ENCODE measurements at regions not wholly inside any gene's neighbourhood (a gene's known extent, or its start where the extent isn't known, plus 50 kb on each side); places are given as distances from the start of the nearest gene placed in this dataset.

DNA sequence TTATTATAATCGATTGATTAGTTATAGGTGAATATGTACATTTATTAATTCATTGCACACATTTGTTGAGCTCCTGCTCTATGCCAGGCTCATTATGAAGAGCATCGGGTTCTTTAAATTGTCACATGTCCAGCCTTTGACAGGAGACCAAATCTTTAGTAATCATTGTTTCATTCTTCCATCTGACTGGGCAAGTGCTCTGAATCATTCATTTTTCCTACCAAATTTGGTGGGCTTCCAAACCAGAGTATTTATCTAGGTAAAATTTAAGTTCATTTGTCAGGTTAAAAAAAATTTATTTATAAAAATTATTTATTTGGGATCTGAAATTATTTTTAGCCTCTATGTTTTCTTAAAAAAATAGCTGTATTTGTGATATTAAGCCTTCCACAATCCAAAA lies 404.9 kb upstream of the MMS22L start:
- no peak overlapping the region for H3K9ac ChIP-seq (ENCODE audit: low read length)
- H3K27me3 ChIP-seq (replicated peaks; ENCODE audit: control insufficient read depth, insufficient read depth, low read length) = no peaks in the 10 kb centered on the region

DNA sequence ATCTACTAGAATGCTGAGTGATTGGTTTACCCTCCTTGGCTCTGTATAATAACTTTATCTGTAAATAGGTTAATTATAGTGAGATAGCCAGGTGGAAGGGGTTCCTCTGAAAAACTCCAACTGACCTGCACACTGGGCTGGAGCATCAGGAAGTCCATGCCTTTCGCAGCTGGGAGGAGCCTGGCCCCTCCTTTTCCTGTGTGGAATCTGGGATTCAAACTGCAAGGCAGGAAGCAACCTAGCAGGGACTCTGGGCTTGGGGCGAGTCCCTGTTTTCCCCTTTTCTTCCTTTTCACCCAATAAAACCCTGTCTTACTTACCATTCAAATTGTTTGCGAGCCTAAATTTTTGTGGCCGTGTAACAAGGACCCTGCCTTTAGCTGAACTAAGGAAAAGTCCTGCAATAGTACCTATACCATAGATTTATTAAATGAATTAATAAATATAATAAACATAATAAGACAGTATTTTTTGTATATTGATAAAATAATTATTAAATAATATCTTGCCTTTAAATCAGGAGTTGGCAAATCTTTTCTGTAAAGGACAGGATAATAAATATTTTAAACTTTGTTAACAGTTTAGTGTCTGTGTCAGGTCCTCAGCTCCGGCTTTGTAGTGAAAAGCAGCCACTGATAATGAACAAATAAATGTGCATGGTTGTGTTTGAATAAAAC lies 406.2 kb upstream of the MMS22L start:
- Histone ChIP-seq H3K27me3 (replicated peaks; ENCODE audit: control insufficient read depth, insufficient read depth, low read length) (no peaks in the 10 kb centered on the region), H3K4me3 (ENCODE audit: low read length) (no peak overlapping the region), H3K9ac (ENCODE audit: low read length) (no peak overlapping the region), H3K9me3 (ENCODE audit: control insufficient read depth, low read length) (no peaks in the 10 kb centered on the region), H3K4me1 (ENCODE audit: control insufficient read depth, insufficient read depth, low read length) (no peaks in the 10 kb centered on the region), H3K36me3 (ENCODE audit: control insufficient read depth, insufficient read depth, low read length, severe bottlenecking) (no peaks in the 10 kb centered on the region)
- no peak for DNase-seq (ENCODE audit: low read depth)

More for the DNA sequence above, 404.9 kb upstream of the MMS22L start:
- Histone ChIP-seq H3K9me3 (ENCODE audit: control insufficient read depth, low read length) (no peaks in the 10 kb centered on the region), H3K4me3 (ENCODE audit: low read length) (no peak overlapping the region), H3K4me1 (ENCODE audit: control insufficient read depth, insufficient read depth, low read length) (no peaks in the 10 kb centered on the region), H3K36me3 (ENCODE audit: control insufficient read depth, insufficient read depth, low read length, severe bottlenecking) (no peaks in the 10 kb centered on the region)
- no peak for DNase-seq (ENCODE audit: low read depth)

DNA sequence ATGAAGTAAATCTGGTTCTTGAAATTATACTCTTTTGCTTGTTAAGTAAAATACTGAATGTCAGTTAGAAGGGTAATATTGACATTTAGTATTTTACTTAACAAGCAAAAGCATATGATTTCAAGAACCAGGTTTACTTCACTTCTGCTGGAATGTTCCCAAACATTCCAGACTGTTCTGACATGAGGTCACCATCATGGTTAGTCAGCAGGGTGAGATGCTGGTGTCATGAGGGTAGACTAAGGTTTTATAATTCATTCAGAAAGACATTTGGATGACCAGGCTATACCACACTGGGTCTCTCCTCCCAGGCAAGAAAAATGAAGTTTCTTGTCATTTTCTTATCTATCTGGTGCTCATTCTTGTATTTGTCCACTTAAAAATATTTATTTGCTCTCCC lies 414.4 kb upstream of the MMS22L start:
- no peak overlapping the region for H3K9ac ChIP-seq (ENCODE audit: low read length)
- DNase-seq (ENCODE audit: low read depth) = no peak

DNA sequence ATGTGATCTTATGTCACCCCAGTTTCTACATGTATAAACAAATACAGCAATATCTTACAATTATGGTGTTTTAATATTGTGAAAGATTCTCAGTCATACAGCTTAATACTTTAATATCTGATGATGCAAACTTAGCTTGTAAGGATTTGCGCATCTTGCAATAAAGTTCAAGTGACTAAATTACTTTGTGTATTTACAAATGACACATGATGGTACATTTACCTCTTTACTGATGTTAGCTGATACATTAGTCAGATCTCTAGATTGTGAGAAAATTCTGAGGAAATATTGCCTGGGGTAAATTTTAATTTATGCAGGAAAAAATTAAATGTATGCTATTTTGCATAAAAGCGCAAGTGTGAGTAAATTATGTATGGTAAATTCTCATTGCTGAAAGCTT lies 418.8 kb upstream of the MMS22L start:
- H3K9me3 ChIP-seq (ENCODE audit: control insufficient read depth, low read length) = no peaks in the 10 kb centered on the region
- H3K4me3 ChIP-seq (ENCODE audit: low read length) = no peak overlapping the region
- no peak overlapping the region for H3K9ac ChIP-seq (ENCODE audit: low read length)
- no peaks in the 10 kb centered on the region for H3K27me3 ChIP-seq (replicated peaks; ENCODE audit: control insufficient read depth, insufficient read depth, low read length)
- H3K36me3 ChIP-seq (ENCODE audit: control insufficient read depth, insufficient read depth, low read length, severe bottlenecking) = no peaks in the 10 kb centered on the region
- H3K4me1 ChIP-seq (ENCODE audit: control insufficient read depth, insufficient read depth, low read length) = peaks cover 3% of the 10 kb centered on the region
- no peak for DNase-seq (ENCODE audit: low read depth)

More for the DNA sequence above, 414.4 kb upstream of the MMS22L start:
- no peaks in the 10 kb centered on the region for H3K36me3 ChIP-seq (ENCODE audit: control insufficient read depth, insufficient read depth, low read length, severe bottlenecking)
- H3K4me1 ChIP-seq (ENCODE audit: control insufficient read depth, insufficient read depth, low read length) = peaks cover 3% of the 10 kb centered on the region
- H3K4me3 ChIP-seq (ENCODE audit: low read length) = no peak overlapping the region
- no peaks in the 10 kb centered on the region for H3K27me3 ChIP-seq (replicated peaks; ENCODE audit: control insufficient read depth, insufficient read depth, low read length)
- no peaks in the 10 kb centered on the region for H3K9me3 ChIP-seq (ENCODE audit: control insufficient read depth, low read length)

DNA sequence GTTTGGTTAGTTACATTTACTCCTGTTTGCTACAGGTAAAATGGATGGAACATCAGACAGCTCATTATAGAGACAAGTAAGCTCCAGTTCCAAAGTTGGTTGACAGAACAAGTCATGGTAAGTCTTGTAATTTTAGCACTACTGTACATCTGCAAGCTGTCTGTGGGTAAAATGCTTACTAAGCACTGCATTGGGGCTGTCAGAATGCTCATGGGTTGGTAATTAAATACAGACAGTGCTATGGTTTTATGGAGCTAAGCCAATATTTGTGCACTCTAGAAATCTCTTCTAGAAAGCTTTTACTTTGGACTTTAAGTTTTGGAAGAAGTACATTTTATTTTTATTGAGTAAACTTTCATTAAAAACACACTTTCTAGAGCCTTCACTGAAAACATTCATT lies 419.2 kb upstream of the MMS22L start:
- H3K4me3 ChIP-seq (ENCODE audit: low read length) = no peak overlapping the region
- H3K27me3 ChIP-seq (replicated peaks; ENCODE audit: control insufficient read depth, insufficient read depth, low read length) = no peaks in the 10 kb centered on the region
- peaks cover 3% of the 10 kb centered on the region for H3K4me1 ChIP-seq (ENCODE audit: control insufficient read depth, insufficient read depth, low read length)
- DNase-seq (ENCODE audit: low read depth) = no peak
- H3K9me3 ChIP-seq (ENCODE audit: control insufficient read depth, low read length) = no peaks in the 10 kb centered on the region
- no peak overlapping the region for H3K9ac ChIP-seq (ENCODE audit: low read length)
- H3K36me3 ChIP-seq (ENCODE audit: control insufficient read depth, insufficient read depth, low read length, severe bottlenecking) = no peaks in the 10 kb centered on the region

DNA sequence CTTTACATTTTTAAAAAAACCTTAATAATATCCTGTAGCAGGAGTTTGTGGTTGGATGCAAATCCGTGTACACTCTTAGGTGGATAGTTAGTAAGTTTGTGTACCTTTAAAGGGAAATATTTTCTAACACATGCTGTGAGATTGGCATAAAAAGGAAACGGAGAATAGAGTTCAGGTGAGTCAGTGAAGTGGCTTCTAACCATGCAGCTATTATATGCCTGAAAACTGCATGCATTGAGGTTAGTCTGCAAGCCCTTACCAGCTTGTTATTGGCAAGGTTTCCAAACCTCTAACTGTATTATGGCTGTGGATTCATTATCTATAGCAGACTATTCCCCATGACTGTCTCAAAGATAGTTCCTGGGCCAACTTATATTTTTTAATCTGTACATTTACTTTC lies 420.6 kb upstream of the MMS22L start:
- no peak for DNase-seq (ENCODE audit: low read depth)
- Histone ChIP-seq H3K4me3 (ENCODE audit: low read length) (no peak overlapping the region), H3K27me3 (replicated peaks; ENCODE audit: control insufficient read depth, insufficient read depth, low read length) (no peaks in the 10 kb centered on the region), H3K36me3 (ENCODE audit: control insufficient read depth, insufficient read depth, low read length, severe bottlenecking) (no peaks in the 10 kb centered on the region), H3K9ac (ENCODE audit: low read length) (no peak overlapping the region), H3K4me1 (ENCODE audit: control insufficient read depth, insufficient read depth, low read length) (no peaks in the 10 kb centered on the region), H3K9me3 (ENCODE audit: control insufficient read depth, low read length) (no peaks in the 10 kb centered on the region)

DNA sequence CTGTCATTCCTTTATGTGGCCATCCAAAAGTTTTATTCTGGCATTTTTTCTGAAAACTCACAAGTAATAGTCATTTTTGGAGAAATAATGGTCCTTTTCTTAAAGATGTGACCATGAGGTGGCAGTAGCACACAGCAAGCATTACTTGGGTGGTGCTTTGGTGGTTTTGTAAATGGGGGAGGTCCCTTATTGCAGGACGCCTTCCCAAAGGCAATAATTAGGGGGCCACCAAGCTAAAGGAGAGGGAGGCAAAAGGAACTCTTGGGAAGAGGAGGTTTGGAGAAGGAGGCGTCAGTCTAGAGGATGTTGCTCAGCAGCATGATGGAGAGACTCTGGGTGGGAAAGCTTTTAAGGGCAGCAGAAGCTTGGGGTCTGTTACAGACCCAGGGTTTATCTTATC lies 422.6 kb upstream of the MMS22L start:
- peak; percentile 4 for DNase-seq (ENCODE audit: low read depth)
- no peaks in the 10 kb centered on the region for H3K36me3 ChIP-seq (ENCODE audit: control insufficient read depth, insufficient read depth, low read length, severe bottlenecking)
- no peaks in the 10 kb centered on the region for H3K4me1 ChIP-seq (ENCODE audit: control insufficient read depth, insufficient read depth, low read length)
- no peak overlapping the region for H3K9ac ChIP-seq (ENCODE audit: low read length)
- H3K9me3 ChIP-seq (ENCODE audit: control insufficient read depth, low read length) = no peaks in the 10 kb centered on the region
- no peaks in the 10 kb centered on the region for H3K27me3 ChIP-seq (replicated peaks; ENCODE audit: control insufficient read depth, insufficient read depth, low read length)
- H3K4me3 ChIP-seq (ENCODE audit: low read length) = no peak overlapping the region

DNA sequence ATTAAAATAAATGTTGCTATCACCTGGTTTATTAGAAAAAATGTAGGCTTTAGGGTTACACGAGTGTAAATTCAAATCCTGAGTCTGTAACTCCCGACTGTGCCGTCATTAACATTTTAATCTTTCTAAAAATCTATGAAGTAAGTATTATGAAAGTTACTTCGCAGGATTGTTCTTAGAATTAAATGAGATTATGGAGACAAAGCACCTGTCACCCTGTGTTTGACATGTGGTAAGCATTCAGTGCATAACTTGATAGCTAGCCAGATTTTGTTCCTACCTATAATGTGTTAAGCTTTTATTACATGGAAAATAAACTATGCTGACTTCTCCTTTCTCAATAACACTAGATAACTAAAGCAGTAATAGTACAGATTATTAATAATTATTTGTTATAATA lies 429.7 kb upstream of the MMS22L start:
- Histone ChIP-seq H3K36me3 (ENCODE audit: control insufficient read depth, insufficient read depth, low read length, severe bottlenecking) (no peaks in the 10 kb centered on the region), H3K9ac (ENCODE audit: low read length) (no peak overlapping the region), H3K4me3 (ENCODE audit: low read length) (no peak overlapping the region), H3K27me3 (replicated peaks; ENCODE audit: control insufficient read depth, insufficient read depth, low read length) (no peaks in the 10 kb centered on the region), H3K9me3 (ENCODE audit: control insufficient read depth, low read length) (peaks cover 4% of the 10 kb centered on the region), H3K4me1 (ENCODE audit: control insufficient read depth, insufficient read depth, low read length) (peaks cover 6% of the 10 kb centered on the region)
- DNase-seq (ENCODE audit: low read depth) = no peak

DNA sequence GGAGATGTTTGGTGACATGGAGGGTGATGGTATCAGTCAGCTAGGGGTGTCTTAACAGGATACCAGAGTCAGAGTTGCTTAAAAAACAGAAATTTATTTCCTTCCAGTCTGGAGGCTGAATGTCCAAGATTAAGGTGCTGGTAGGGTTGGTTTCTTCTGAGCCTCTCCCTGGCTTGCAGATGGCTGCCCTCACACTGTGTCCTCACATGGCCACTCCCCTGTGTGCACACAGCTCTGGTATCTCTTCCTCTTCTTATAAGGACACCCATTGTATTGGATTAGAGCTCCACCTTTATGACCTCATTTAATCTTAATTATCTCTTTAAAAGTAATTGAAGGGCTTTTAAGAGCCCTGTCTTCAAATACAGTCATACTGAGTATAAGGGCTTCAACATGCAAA lies 431.8 kb upstream of the MMS22L start:
- H3K36me3 ChIP-seq (ENCODE audit: control insufficient read depth, insufficient read depth, low read length, severe bottlenecking) = no peaks in the 10 kb centered on the region
- peaks cover 2% of the 10 kb centered on the region for H3K27me3 ChIP-seq (replicated peaks; ENCODE audit: control insufficient read depth, insufficient read depth, low read length)
- H3K9ac ChIP-seq (ENCODE audit: low read length) = no peak overlapping the region
- peaks cover 6% of the 10 kb centered on the region for H3K4me1 ChIP-seq (ENCODE audit: control insufficient read depth, insufficient read depth, low read length)
- H3K9me3 ChIP-seq (ENCODE audit: control insufficient read depth, low read length) = peaks cover 4% of the 10 kb centered on the region
- no peak for DNase-seq (ENCODE audit: low read depth)
- H3K4me3 ChIP-seq (ENCODE audit: low read length) = no peak overlapping the region

DNA sequence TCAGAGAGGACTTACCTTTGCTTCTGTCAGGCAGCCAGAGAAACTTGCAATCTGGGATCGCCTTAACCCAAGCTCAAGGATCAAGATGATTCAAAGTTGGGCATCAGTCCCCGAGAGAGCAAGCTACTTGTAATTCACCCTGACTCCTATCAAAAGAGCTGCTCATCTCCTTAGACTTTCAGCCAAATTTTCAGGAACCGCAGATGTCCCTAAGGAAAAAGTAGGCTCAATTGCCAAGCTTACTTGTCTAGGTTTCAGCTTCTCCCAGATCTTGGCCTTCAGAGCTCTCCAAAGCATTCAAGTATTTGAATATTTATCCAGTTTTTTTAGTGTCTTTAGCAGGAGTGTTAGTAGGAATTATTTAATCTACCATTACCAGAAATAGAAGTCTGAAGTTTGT lies 434.1 kb upstream of the MMS22L start:
- no peak for DNase-seq (ENCODE audit: low read depth)
- no peak overlapping the region for H3K9ac ChIP-seq (ENCODE audit: low read length)
- peaks cover 4% of the 10 kb centered on the region for H3K9me3 ChIP-seq (ENCODE audit: control insufficient read depth, low read length)
- H3K4me3 ChIP-seq (ENCODE audit: low read length) = no peak overlapping the region
- peaks cover 6% of the 10 kb centered on the region for H3K4me1 ChIP-seq (ENCODE audit: control insufficient read depth, insufficient read depth, low read length)
- H3K36me3 ChIP-seq (ENCODE audit: control insufficient read depth, insufficient read depth, low read length, severe bottlenecking) = no peaks in the 10 kb centered on the region
- H3K27me3 ChIP-seq (replicated peaks; ENCODE audit: control insufficient read depth, insufficient read depth, low read length) = peaks cover 21% of the 10 kb centered on the region

DNA sequence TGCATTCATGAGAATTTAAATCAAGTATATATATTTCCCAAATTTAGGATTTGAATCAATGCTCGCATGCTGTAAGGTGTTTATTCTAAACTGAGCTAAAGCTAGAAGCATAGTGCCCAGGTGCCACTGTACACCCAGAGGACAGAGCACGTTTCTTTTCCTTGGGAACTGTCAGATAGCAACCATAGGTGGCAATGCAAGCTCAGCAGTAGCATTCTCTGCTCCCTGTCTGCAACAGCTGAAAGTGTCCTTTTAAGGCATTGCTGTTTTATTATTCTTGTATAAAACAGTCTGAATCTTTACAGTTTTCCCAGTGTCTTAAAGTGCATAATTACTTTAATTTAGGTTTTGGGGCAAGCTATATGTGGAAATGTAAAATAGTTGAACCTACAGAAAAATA lies 443.4 kb upstream of the MMS22L start:
- no peak overlapping the region for H3K4me3 ChIP-seq (ENCODE audit: low read length)
- H3K9ac ChIP-seq (ENCODE audit: low read length) = no peak overlapping the region
- no peaks in the 10 kb centered on the region for H3K4me1 ChIP-seq (ENCODE audit: control insufficient read depth, insufficient read depth, low read length)
- H3K27me3 ChIP-seq (replicated peaks; ENCODE audit: control insufficient read depth, insufficient read depth, low read length) = peaks cover 8% of the 10 kb centered on the region
- no peaks in the 10 kb centered on the region for H3K9me3 ChIP-seq (ENCODE audit: control insufficient read depth, low read length)
- H3K36me3 ChIP-seq (ENCODE audit: control insufficient read depth, insufficient read depth, low read length, severe bottlenecking) = no peaks in the 10 kb centered on the region
- DNase-seq (ENCODE audit: low read depth) = no peak

DNA sequence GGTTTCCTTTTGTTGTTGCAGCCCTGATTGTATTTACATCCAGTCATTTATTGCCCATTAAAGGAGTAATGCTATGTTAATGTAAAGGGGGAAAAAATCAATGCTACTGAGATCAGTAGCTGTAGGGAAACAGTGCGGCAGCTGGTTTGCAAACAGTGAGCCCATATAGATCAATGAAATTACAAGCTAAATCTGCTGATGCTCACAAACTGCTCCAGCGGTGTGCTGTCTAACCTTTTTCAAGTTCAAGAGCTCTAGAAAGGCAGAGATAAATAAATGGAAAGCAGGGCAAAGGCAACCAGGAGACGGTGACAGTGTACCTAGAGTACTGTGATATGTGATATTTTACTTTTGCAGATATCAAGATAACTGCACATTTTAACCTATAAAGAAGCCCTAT lies 449.0 kb upstream of the MMS22L start:
- H3K9ac ChIP-seq (ENCODE audit: low read length) = no peak overlapping the region
- no peaks in the 10 kb centered on the region for H3K27me3 ChIP-seq (replicated peaks; ENCODE audit: control insufficient read depth, insufficient read depth, low read length)
- H3K4me1 ChIP-seq (ENCODE audit: control insufficient read depth, insufficient read depth, low read length) = no peaks in the 10 kb centered on the region
- H3K9me3 ChIP-seq (ENCODE audit: control insufficient read depth, low read length) = no peaks in the 10 kb centered on the region
- no peak for DNase-seq (ENCODE audit: low read depth)
- H3K4me3 ChIP-seq (ENCODE audit: low read length) = no peak overlapping the region
- H3K36me3 ChIP-seq (ENCODE audit: control insufficient read depth, insufficient read depth, low read length, severe bottlenecking) = no peaks in the 10 kb centered on the region
